HG03280 (cell line): ENCODE measurements at regions not wholly inside any gene's neighbourhood (a gene's known extent, or its start where the extent isn't known, plus 50 kb on each side); places are given as distances from the start of the nearest gene placed in this dataset.
"Not testable (repeated sequence)": the region's sequence is repeated elsewhere in the genome, so short reads cannot be mapped to it uniquely, and the experiment has no call there.

Source experiments
- ATAC-seq: cut with Tn5 transposase; IDR thresholded peaks from one replicate; pipeline ENCODE4 v1.9.1; 2021; ENCODE audit warnings: mild to moderate bottlenecking, moderate library complexity; ENCODE audit not compliant: unreplicated experiment

DNA sequence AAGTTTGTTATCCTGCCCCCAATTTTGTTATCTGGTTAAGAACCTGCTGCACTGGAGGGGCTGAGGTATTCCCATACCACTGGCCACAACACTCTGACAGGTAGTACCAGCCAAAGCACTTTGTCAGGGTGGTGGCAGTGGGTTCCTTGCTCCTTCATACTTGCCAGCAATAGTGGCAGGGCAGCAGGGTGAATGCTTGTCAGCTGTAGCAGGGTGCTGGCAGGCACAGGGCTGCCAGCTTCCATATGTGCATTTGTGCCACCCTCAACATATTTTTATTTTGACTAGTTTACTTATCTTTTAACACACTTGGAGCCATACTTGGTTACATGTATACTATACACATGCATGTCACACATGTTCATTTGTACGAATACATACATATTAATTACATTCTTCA is 294.0 kb upstream of the VWC2 start:
- ATAC-seq: no peak

DNA sequence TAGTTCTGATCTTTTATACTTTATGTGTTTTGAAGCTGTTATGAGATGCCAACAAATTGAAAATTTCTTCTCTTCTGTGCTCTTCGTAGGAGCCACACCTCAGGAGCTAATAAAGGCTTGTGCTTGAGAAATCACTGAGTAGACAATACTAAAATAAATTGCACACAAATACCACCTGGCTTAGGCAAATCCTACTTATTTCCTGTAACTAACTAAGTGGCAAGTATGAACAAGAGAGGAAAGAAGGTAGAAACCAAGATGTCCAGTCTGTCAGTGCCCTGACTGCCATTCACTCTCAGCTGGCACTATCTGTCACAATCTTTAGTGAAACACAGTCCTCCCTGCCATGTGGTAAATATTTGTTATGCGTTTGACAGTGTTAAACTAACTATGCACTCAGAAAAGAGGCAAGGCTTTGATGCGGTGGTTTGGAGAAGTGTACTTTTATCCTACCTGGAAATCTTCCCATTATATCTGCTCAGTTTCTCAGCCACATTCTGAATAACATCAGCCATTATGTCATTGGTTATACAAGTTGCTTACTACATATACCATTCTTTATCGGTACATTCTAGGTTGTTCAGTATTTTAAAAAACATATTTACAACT is 293.4 kb upstream of the VWC2 start:
- ATAC-seq: no peak

DNA sequence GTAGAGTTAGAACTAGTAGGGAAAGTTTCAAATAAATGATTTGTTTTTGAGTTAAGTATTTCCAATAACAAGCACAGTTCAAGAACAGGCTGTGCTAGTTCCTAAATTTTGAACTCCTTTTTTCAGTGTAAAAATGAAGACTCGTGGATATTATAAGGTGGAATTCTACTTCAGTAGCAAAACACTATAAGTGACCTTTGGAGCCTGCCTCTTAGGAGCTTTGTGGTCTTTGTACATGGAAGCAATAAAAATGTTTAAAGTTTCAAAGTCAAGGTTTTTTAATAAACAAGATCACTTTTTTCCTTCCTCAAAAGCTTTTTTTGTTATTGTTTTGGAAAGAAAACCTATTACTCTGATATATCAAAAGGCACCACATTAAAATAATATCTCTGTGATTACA is 292.4 kb upstream of the VWC2 start:
- no peak for ATAC-seq

DNA sequence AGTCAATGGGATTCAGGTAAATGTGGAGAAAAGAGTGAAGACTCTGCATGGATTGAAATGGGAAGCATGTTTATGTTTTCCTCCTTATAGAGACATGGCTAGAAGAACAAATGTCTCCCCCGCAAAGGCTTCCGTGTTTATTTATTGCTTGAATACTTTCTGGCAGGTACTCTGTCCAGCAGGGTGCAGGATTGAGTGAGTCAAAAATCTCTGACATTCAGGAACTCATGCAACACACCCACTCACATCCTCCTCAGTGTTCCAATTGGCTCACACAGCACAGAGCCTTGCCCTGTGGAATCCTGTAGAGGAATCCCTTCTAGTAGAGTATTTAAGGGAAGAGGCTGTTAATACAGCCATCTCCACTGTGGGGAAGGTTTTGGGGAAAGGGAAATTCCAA is 290.3 kb upstream of the VWC2 start:
- ATAC-seq: no peak

DNA sequence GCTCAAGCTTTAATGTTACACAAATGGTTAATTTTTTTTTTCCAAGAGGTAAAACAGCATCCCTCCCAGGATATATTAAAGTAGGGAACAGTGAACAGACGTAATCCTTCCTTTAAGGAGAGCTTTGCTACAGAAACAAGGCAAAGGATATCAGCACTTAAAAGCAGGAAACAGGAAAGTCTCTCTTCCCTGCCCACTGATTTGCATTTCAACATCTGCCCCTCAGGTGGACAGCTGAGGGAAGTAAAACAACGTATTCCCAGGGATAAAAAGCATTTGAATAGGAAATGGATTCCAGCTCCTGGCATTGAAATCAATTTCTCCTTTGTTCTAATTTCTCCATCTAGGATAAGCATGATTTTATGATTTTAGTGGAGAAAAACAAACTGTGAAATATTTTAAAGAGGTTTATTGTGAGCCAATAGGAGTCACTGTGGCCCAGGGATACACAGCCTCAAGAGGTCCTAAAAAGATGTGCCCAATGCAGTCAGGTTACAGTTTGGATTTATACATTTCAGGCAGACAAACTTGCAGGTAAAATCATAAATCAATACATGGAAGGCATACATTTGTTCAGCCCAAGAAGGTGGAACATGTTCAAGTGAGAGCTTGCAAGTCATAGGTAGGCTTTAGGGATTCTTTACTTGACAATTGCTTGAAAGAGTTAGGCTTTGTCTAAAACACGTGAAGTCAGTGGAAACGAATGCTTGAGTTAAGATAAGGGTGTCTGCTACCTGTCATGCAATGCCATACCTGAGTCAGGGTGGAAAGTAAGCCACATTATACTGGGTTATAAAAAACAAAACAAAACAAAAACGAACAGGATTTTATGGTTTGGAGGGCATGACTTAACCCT is 286.2 kb upstream of the VWC2 start:
- no peak for ATAC-seq

DNA sequence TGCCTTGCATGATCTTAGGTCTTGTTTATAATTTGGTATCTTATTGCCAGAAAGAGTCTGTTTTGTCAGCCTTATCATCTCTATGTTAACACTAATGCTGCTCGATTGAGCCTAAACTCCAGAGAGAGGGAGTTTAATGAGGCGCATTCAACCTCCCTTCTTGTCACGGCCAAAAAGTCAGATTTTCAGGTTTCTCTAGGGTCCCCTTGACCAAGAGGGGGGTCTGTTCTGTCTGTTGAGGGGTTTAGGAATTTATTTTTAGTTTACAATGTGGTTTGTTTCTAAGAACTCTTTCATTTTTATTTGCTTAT is 285.7 kb upstream of the VWC2 start:
- no peak for ATAC-seq

DNA sequence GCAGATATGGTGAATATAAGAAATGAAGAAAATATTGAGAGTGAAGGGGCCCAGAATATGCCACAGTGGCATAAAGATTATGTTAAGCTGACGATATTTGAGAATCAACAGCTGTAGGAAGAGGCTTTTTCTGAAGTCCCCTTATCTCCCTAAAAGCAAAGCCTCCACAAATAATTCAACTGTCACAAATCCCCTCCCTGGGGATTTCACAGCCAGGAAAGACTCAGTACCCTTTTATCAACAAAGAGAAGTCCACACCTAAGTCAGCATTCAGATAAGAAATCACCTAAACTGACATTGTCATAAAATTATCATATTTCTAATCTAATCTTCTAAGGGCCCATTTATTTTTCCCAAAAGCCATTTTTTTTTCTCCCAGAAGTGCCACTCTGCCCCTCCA is 284.9 kb upstream of the VWC2 start:
- no peak for ATAC-seq

DNA sequence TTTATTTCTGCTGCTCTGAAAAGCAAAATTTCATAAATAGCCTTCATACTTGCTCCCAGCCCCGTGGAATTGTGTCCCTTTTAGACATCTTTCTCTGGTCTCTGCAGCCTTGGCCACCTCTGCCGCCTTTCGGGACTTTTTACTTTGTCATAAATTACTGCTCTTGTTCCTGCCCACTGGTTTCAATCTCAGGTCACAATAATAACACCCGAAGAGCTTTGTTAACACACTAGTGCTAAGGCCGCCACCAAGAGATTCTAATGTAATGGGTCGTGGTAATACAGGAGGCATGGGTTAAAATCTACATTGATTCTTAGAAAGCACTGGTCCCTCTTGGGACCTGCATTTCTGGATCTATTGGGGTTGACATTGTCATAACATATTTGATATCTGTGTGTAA is 276.0 kb upstream of the VWC2 start:
- ATAC-seq: peak; percentile 85

DNA sequence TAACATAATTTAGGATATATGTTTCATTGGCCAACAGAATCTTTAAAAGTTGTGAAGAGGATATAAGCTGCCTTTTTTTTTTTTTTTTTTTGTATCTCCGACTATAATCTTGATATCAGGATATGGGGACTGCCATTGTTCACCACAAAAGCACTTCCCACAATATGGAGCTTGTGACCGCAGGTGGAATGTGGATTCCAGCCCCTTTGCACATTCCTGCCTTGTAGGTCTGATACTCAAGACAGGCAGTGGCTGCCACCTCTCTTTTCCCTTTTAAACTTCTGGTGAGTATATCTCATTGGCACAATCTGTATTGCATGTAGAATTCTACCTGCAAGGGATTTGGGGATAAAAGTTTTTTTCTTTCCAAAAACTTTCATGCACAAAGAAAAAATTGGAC is 272.7 kb upstream of the VWC2 start:
- no peak for ATAC-seq

DNA sequence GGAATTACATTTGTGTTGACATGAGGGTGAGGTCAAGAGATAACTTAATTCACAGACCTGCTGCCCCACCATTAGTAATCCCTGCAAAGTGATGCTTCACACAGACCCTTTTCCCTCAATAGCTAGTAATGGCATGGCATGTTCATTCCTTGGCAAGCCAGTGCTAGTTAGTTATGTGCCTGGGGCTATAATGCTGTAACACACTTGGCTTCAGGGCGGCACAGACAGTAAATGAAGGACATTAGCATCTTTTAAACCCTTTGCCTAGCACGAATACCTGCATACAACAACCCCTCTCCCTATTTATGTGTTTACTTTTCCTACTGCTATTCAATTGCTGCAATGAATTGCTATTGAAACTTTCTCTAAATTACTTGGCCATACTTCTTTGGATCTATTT is 266.2 kb upstream of the VWC2 start:
- ATAC-seq: not testable (repeated sequence)

DNA sequence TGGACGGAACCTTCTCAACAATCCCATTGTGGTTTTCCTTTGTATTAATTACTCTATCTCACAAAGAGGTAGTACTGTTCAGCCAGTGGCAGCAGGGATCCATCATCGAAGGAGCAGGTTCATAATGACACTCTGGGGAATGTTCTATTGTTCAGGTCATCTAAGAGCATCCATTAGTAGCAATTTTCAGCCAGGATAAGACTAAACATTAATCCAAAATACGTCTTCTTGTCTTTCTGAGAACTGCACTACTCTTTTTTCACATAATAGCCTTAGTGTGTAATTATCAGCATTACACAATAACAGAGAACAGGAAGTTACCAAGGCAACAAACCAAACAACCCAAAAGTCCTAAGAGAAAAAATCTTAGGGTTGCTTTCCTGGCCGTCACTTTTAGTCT is 259.5 kb upstream of the VWC2 start:
- no peak for ATAC-seq

DNA sequence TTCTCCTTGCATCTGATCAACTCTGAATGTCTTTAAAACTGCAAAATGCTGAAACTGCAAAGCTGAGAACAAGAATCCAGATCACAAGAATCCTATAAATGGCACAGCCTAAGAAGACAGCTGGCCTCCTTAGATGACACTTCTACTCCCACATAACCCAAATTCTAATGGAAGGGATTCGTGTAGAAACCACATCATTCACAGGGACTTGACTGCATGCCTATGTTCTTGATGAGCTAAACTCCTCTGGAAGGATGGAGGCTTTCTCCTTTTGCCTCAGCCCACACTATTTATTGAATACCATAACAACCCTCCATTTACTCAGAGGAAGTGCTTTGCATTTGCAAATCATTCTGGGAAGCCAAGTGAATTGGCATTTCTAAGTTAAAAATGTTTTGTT is 252.5 kb upstream of the VWC2 start:
- no peak for ATAC-seq

DNA sequence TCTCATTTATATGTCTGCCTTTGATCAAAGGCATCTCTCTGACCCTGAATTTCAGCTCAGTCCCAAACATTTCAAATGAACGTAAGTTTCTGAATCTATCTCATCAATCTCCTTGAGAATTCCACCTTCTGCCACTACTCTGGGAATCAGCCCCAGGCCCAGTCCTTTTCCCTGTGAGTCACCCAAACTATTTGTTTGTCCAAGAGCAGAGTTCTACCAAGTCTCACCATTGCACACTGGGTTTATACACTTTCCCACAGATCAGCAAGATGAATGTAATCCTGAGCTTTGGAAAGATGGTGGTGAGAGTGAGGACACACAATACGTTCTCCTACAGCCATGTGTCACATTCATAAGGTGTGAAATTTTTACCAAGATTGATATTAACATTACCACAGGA is 251.3 kb upstream of the VWC2 start:
- ATAC-seq: no peak

DNA sequence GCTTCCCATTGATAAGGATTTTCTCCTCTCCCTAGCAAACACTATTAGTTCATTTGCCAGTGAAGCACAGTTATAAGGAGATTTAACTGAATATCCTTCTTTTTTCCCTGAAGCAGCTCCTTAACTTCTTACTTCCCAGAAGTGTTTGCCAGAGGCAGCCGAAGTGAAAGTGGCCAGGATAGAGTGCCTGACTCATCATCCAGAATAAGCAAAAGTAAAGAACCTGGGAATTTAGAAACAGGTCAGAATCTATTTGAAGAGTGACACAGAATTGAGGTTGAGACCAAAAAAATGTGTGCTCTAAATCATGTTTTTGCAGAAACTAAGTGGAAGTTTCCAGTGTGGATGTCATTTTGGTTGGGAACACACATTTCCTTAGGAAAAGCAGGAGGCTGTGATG is 249.6 kb upstream of the VWC2 start:
- no peak for ATAC-seq

DNA sequence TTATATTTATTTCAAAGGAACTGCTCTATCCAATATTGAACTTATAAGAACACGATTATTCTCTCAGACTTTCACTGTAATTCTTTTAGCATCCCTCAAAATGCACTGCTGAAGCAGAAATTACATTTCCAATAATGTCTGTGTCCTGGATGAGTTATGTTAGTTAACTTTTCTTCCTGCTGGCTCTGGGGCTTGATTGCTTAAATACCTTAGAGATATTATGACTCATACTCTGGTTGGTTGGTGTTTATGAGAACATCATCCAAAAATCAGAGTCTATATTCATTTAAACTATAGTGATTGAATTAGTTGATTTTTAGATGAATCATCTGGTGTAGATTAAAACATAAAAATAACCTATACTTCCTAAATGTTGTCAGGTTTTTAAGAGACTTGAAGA is 246.3 kb upstream of the VWC2 start:
- ATAC-seq: no peak

DNA sequence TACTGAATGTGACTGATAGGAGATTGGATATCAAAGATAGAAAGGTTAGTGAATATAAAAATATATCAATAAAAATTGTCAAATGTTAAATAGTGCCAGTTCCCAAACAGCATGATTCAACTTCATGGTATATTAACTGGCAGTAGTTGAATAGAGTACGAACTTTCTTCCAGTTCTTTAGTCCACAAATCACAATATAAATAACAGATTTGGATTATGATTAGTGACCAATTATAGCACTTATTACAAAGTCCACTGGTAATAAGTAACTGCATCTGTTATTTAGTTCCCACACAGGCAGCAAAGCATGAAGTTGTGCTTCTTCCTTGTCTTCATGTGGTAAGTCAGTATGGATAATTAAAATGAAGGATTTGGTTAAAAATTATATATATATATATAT is 243.0 kb upstream of the VWC2 start:
- ATAC-seq: no peak

DNA sequence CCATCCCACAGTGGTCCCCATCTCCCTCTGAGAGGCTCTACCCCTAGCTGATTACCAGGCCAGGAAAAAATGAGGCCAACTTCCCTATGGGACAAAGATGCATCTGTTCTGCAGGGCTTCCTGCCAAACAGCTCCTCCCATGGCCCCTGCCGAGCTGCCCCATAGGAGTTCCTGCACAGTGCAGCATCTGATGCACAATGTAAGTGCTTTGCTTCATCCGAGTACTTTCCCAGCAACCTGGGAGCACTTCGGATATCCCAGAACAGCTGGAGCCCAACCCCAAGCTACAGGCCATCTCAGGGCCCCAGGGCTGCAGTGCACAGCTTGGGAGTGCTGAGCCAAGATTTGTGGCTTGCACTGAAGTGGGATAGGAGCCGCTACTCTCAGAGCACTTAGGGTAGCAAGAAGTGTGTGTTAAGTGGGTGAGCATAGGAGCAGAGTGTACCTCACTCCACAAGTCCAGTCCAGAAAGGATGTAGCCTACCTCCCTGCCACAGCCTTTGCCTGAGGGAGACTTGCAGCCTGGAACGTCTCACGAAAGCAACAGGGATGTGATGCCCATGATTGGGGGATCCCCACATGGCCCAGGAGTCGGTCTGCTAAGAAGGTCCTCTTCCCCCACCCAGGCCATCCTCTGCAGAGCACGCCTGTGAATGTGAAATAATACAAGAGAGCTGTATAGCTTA is 209.6 kb upstream of the VWC2 start:
- ATAC-seq: peak; percentile 18

DNA sequence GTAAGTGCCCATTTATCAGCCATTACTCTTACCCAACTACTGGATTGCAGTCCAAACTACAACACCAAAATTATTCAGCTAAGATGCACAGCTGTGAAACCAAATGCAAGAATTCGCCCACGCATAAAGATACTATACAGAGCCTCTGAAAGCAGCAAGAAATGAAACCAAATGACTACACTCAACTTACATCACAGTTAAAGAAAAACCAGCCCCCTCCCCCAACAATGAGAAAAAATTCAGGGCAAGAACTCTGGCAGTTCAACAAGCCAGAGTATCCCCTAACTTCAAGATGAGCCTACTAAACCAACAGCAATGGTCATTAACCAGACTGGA is 209.1 kb upstream of the VWC2 start:
- peak; percentile 97 for ATAC-seq

DNA sequence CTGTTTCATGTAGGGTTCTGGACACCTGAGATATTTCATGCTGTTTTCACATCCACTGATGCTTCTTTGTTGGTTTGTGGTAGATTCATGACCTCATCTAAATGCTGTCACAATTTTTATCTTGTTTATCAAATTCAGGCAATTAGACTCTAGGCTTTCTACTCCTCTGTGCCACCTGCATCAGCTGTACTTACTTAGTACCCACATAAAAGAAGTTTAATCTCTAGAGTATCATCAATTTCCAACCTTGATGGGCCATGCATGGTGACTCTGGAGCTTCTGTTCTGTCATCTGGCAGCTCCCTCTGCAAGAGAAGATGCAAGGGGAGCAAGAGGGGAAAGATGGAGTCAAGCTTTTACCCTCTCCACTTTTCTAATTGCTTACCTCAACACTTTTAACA is 195.9 kb upstream of the VWC2 start:
- no peak for ATAC-seq

DNA sequence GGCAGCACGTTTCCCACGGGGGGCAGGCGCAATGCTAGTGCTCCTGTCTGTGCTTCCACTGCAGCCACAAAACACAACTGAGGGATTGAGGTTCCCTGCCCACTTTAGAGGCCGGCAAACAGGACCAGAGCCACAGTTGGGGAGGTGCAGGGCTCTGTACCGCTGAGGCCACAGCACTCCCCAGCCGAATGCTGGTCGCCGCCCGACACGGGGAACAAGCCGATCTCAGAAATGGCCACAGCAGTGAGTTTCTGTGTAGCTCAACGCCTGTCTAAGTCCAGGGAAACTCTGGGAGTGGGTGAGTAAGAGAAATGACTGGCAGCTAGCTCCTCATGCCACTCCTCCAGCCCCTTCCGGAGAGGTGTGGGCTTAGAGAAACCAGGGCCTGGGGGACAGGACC is 194.0 kb upstream of the VWC2 start:
- no peak for ATAC-seq

DNA sequence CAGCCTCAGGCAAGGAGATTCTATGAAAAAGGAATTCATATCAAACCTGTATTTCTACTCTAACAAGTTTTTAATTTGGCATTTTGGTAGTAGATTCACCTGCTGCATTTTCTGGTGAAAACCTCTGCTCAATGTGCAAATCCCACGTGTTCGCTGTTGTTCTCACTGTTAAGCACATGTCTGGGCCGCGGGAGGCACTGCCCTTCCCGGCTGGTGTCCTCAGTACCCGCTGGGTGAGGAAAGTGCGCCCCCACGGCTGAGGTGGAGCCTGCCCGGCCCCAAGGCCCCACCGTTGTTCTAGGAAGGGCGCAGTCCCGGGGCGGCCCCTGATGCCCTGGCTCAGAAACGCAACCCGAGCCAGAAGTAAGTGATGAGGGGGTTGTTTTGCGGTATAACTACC is 193.4 kb upstream of the VWC2 start:
- no peak for ATAC-seq

DNA sequence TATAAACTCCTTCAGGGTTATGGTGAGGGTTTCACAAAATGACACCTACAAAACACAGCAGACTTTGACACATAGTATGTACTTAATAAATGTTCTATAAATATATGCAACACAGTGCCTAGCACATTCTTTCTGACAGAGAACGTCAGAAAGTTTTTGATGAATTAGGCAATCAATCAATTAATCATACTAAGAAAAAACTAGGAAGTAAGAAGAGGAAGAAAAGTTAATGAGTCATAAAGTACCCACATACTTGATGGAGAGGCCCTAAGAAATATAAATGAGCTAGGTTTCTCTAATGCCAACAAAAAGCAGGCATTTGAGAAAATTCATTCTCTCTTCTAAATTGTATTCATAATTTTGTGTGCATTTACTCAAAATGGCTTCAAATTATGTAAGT is 192.7 kb upstream of the VWC2 start:
- no peak for ATAC-seq

DNA sequence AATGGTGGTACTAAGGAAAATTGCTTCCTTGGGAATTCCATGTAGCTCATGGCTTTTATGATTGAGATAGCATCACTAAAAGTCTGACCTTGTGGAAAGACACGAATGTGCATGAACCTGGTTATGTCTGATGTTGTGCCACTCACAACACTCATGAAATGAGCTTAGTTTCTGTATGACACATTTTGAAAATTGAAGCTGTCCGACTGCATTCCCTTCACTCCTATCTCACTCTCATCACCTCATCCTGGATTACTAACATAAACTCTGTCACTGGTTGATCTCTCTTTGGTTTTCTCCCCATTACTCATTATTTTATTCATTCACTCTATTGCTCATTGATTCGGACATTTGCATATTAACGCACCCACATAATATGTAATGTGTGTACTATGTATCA is 190.0 kb upstream of the VWC2 start:
- no peak for ATAC-seq
